HK-2 (cell line): ENCODE measurements at regions not wholly inside any gene's neighbourhood (a gene's known extent, or its start where the extent isn't known, plus 50 kb on each side); places are given as distances from the start of the nearest gene placed in this dataset.
"Not testable (repeated sequence)": the region's sequence is repeated elsewhere in the genome, so short reads cannot be mapped to it uniquely, and the experiment has no call there.

Source experiments
- DNase-seq: peaks from one replicate; pipeline ENCODE4 v3.0.0-alpha.2; 2018; ENCODE audit not compliant: unreplicated experiment

DNA sequence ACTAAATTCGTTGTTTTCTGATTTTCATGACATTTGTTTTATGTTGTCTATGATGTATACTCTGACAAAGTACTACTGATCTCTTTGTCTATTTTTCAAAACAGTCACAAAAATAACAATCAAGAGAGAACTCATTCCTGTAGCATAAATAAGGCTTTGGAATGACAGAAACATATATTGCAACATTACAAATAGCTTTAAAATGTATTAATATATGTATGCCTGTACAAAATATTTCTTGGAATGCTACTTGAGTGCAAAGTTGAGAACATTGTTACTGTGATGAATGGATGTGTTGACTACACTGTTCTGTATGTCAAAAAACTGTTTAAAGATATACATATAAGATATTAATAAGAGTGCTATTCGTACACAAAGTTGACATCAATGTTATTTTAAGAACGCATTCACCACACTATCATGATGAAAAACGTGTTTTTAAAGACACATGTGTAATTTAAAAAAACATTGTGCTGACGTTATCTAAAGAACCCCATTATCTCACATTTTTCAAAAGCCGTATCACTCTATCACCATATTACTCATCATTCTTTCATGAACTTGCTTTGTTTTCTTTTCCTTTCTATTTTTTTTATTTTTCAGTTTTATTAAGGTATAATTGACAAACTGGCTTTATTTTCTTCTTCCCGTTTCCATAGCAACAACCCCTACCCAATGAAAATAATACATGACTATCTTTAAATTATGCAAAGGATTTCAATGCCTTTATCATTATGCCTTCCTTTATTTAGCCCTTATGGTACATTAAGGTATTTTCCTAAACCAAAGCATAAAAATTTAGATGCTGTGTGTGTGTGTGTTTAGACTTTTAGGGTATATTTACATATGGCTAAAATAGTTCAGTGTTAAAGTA lies 918.8 kb downstream of the SLITRK1 start:
- DNase-seq: no peak

DNA sequence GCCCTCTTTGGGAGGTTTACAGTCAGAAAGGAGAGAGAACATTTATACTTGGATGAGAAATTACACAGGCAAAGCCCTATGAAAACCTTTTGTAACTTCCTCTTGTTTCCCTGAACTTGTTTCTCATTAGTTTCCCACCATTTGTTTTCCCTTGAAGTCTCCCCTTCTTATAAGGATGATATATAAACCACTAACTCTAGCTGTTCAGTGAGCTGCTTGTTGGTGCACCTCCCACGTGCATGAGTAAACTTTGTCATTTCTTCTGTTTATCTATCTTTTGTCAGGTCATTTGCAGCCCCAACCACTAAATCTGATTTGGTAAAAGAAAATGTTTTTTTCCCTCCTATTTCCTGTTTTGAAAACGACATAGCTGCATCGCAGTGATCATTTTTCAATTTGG lies 919.9 kb downstream of the SLITRK1 start:
- no peak for DNase-seq

DNA sequence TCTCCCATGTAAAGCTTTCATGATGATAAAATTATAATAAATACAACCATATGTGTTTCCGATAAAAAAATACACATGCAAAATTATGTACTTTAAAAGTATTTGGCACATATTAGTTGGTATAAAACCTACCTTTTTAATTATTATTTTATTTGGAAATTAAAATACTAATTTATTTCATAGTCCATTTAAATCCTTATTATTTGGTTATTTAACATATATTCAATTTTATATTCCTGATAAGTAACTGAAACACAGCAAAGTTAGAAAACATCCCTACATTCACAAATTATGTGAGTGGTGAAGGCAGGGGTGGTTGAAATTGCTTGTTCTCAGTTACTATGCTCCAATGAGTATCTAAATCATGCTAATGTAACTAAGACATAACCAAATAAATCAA lies 920.5 kb downstream of the SLITRK1 start:
- DNase-seq: no peak

DNA sequence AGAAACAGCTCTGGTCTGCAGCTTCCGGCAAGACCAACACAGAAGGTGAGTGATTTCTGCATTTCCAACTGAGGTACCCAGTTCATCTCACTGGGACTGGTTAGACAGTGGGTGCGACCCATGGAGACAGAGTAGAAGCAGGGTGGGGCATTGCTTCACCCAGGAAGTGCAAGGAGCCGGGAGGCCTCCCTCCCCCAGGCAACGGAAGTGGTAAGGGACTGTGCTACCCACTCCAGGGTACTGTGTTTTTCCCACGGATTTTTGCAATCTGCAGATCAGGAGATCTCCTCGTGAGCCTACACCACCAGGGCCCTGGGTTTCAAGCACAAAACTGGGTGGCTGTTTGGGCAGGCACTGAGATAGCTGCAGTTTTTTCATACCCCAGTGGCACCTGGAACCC lies 929.9 kb downstream of the SLITRK1 start:
- DNase-seq: not testable (repeated sequence)

DNA sequence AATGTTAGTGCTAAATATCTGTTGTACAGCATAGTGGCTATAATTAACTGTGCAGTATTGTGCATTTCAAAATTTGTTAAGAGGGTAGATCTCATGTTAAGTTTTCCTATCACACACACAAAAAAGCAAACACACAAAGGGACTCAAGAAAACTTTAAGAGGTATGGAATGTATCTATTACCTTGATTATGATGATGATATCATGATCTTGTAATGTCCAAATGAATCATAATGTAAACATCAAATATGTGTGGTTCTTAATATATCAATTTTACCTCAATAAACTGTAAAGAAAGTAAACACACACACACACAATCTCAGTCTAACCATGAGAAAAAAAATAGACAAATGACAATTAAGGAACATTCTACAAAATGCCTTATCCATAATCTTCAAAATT lies 934.6 kb downstream of the SLITRK1 start:
- DNase-seq: no peak

DNA sequence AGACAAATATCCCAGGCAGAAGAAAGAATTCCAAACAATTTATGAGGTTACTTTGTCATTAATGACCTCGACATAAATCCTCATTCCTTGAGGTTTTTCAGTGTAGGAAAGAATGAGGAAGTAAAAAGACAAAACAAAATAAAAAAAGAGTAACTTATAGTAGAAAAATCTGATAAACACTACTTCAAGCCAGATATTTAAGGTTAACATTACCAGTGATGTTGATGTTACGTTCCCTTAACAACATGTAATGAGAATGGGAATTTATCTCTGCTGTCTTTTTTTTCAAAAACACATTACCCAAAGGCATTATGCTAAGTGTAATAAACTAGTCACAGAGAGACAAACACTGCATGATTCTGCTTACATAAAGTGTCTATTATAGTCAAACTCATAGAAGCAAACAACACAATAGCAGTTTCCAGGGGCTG lies 935.1 kb downstream of the SLITRK1 start:
- no peak for DNase-seq

DNA sequence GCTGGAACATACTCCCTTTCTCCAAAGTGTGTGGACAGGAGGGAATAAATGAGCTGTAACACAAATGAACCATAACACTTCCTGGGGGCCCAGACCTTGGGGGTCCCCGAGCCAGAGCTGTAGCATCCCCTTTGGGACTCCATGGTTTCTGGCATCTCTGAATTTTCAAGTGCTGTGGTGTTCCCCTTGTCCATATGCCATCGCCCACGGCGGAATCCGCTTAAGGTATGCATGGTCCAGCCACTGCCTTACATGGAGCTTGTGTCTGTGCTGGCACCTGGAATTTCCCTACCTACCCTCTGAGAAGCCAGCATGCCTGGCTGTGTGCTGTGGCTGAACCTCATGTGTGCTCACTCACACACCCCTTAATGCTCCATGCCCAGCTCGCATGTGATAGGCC lies 943.6 kb downstream of the SLITRK1 start:
- no peak for DNase-seq

DNA sequence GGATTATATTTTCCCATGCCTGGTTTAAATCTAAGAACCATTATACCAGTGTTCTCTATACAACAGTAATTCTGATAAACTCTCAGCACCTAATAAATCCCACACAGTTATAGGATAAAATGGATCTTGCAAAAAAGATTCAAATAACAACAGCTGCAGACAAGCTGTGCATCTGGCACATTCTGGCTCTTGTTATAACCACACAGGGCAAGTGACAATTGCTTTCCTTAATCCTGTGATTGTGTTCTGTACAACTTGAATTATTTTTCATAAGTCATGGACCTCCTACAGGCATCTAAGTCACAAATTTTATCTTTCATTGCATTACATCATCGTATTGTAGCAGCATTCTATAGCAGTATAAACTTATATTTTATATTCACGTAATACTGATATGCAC lies 948.3 kb downstream of the SLITRK1 start:
- no peak for DNase-seq

DNA sequence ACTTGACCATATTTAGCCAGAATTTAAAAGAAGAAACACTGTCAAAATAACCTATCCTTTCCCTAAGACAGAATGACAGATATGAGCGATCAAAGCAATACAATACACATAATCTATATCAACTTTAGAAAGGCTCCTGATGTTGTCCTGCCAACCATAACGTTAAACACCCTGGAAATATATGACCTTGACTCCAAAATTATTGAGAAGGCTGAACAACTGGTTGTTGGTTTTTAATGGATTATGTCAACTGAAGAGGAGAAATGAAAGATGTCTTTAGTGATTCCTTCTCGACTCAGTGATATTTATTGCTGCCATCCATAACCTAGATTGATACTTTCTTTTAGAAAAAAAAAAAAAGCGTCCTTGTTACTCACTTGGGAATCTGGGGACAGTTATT lies 957.2 kb downstream of the SLITRK1 start:
- no peak for DNase-seq

DNA sequence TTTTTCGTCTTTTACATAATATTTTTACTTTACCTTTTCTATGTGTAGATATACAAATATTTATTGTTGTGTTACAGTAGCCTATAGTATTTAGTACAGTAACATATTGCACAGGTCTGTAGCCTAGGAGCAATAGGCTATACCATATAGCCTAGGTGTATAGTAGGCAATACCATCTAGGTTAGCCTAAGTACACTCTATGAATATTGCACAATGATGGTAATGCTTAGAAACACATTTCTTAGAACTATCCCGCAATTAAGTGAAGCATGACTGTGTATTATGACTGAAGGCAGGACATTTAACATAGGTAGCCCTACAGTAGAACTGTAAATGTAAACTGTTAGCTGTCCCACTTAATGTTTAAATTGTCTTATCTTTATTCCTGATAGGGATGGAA lies 964.3 kb downstream of the SLITRK1 start:
- no peak for DNase-seq

DNA sequence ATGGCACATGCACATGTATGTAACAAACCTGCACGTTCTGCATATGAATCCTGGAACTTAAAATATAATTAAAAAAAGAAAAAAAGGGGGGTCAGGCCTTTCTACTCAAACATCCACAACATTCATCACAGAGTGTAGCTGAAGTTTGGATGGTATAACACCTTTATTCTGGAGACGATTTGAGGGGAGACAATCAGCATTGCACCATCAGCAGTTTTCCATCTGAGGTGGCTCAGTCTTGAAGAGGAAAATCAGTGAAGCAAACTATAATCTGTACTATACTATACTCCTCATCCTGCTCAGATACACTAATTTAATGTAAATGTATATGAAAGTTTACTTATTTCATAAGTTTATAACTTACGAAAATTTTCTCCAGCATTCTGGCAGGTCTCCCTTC lies 969.7 kb downstream of the SLITRK1 start:
- DNase-seq: no peak

DNA sequence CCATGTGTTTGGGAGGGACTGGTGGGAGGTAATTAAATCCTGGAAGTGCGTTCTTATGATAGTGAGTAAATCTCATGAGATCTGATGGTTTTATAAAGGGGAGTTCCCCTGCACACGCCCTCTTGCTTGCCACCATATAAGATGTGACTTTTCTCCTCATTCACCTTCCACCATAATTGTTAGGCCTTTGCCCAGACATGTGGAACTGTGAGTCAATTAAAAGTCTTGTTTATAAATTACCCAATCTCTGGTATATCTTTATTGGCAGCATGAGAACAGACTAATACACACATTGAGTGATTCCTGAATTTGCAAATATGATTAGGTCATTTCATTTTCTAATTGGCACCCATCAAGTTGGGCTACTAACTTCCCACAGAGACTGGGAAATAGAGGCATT lies 977.2 kb downstream of the SLITRK1 start:
- no peak for DNase-seq

DNA sequence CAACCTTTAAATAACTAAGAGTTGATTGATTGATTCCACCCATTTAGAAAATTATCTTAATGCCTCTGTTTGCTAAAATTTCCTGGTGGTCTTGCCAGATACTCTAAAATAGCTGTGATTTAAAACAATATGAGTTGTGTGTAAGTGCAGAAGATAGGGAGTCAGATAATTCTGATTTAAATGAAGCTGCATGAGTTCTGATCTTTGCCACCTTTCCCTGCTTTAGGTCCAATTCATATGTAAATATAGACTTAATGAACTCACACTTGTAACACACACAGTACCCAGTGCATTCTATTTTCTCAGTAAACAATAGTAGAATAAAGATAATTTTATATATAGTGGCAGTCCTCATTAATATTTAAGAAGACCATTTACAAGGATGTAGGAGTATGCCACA lies 981.8 kb downstream of the SLITRK1 start:
- no peak for DNase-seq

DNA sequence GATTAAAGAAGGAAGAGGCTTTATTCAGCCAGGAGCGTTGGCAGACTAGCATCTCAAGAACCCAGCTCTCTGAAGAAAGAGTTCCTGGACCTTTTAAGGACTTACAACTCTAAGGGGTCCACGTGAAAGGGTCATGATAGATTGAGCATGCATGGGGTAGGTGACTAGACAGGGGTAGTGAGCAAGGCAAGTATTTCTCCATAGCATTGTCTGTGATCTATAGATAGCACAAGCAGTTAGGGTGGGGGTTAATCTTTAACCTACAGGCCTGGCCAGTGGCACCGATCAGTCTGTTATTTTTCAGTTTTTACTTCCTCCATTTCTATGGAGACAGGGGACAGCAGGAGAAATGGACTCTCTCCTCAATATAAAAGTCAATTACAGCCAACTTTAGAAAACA lies 983.7 kb downstream of the SLITRK1 start:
- DNase-seq: no peak

DNA sequence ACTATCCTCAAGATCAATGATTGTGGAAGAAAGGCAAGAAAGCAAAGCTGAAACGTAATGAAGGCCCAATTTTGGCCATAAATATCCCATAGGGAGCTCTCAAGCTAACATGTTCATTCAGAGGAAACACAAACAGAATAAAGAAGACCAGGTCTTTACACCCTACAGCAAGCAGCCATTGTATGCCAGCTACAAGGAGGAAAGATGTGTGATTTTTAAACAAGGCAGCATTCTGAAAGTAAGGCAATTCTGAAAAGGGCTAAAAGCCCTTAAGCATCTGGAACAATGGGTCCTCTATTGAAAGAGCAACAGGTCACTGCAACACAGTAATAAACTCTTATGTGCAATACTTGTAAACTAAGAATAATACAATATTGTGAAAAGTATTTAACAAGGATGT lies 1002.4 kb downstream of the SLITRK1 start:
- DNase-seq: no peak

DNA sequence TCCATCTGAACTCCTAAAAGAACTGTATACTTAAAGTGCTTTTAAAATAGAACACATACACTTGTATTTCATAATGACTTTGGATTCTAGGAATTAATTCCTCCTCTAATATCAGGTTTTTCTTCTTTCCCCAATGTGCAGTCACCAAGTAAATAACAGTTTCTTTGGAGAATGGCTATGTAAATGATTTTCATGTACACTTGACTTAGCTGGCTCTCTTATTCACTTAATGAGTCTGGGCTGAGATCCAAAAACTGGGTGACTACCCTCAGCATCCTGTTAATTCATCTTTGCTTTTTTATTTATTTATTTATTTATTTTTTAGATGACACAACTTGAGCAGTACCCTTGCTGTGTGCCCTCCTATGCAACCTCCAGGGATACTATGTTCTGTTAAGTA lies 1003.7 kb downstream of the SLITRK1 start:
- DNase-seq: no peak

DNA sequence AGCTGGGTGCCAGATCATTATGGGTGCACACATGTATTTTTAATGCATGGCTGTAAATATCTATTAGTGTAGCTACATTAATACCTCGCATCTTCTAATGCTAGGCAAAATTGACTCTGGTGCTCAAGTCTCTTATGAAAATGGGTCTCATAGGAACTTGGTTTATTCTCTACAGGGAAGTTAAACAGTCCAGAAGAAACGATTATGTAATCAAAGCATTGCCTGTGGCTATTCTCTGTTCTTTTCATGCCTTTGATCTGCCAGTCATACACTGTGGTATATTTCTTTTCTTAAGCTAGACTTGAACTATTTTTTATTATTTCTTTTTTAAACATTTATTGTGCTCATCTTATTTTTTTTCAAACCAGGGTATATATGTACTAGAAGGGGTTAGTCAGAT lies 1015.0 kb downstream of the SLITRK1 start:
- DNase-seq: no peak

DNA sequence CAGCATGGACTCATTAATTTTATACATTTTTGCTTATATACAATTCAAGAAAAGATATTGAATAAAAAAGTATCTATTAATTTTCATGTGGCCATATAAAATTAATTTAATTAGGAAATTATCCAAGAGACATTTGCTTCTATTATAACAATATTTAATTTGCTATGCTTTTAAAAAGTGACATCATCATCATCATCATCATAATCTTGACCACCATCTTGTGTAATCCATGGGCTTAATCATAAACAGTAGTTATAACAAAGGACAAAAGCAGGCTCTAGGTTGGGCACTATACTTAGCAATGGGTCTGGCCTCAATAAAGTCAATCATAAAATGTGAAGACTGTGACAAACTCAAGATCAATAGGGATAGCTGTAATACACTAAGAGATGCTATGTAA lies 1031.6 kb downstream of the SLITRK1 start:
- DNase-seq: no peak

DNA sequence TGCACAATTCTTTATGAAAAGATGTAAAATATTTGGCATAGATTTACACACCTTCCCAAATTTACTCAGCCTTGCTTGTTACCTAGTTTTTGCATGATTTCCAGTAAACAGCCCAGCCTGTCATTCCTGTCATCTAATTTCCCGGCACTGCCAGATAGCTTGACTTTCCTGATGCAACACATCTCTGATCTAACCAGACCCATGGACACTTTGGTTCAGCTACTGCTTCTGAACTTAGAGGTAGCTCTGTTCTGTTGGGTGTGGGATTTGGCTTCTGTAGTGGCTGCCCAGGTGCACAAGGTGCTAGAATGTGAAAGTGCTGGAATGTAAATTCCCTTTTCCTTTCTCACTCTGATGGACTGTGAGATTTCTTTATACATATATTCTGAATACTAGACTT lies 1033.5 kb downstream of the SLITRK1 start:
- no peak for DNase-seq

DNA sequence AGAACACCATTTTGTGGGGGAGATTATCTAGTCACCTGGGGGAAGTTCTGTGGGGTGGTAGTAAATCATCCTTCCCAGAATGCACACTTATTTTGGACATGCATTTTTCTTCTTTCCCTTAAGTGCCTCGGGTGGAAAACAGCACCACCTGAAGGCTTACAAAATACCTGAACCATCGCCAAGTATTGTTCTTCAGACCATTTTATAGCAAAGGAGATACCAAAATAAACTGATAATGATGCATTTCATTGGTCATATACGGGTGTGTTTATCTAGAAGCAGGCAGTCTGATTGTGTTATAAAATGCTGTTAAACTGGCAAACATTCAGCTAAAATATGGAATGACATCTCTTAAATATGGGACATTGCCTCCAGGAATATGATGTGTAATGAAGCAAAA lies 1034.7 kb downstream of the SLITRK1 start:
- no peak for DNase-seq

DNA sequence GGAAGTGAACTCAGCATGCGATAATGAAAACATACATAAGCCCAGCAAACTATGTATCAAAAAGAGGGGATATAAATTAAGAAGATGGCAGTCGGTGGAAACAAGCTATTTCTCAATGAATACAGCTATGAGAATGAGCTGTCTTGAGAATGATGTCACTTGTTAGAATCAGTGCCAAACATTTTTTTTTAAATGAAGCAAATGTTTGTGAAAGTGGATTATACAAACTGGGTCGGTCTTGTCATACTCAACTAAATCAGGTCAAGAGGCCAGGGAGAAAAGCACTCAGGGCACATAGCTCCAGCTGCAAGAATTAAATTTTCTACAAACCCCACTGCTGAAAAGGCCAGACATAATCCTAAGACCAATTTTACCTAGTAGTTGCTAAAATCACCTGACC lies 1048.4 kb downstream of the SLITRK1 start:
- DNase-seq: no peak

DNA sequence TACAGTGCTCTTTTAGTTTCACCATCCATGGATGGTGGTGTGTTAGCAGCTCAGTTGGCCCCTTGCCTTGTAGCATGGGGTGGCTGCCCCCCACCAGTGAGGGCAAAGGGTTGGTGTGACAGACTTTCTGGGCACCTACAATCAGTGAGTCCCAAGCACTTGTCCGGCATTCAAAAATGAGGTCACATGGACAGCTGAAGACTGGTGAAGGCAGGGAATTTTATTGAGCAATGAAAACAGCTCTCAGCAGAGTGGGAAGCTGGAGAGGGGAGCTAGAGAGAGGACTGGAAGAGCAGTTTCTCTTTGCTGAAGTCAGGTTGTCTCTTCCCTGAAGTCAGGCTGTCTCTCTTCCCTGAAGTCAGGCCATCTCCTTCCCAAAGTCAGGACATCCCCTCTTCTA lies 1053.2 kb downstream of the SLITRK1 start:
- no peak for DNase-seq

DNA sequence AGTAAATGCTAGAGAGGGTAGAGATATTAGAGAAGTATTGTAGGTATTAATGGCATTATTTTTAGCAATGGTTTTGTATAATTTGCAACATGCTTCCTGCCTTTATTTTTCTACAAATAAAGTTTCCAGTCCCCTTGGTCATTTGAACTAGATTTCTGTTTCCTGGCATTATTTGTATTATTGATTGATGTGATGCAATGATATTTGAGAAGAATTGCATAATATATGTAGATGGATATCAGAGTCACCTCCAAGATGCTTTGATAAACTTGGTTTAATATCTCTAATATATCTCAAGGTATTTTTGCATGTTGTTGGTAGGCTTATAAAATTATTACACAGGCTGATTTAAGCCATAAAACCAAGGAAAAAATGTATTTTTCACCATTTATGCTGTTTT lies 1054.5 kb downstream of the SLITRK1 start:
- no peak for DNase-seq

DNA sequence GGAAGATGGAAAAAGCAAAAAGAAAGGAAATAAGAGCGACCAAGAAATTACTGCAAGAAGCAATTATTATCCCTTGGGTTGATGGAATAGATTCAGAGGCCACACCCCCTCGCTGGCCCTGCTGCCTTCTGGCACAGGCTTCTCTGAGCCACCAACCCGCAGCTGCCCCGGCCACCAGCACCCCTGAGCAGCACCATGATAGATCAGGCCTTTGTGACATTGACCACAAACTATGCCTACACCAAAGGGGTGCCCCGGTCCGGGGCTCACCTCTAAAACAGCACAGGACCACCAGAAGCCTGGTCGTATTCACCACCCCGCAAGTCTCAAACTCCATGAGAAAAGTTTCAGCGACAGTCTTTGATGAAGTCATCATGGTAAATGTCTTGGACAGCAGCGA lies 1059.3 kb downstream of the SLITRK1 start:
- no peak for DNase-seq
